Panc1 (cell line): ENCODE measurements at regions not wholly inside any gene's neighbourhood (a gene's known extent, or its start where the extent isn't known, plus 50 kb on each side); places are given as distances from the start of the nearest gene placed in this dataset.

ENCODE experiments used
- ATAC-seq: fragments of 200-7000 bp; cut with Tn5 transposase; 2 replicates; pipeline ENCODE4 v1.9.1; 2020; ENCODE audit warnings: mild to moderate bottlenecking, moderate library complexity
- BruUV-seq: library from RNA; stranded (reverse); fragments of 400-500 nt; replicated peaks from 2 replicates; lab custom pipeline; 2021; lab: Mats Ljungman, UMichigan
- CTCF ChIA-PET: fragments of 300-600 bp; sonication (Branson Sonifier 250); formaldehyde crosslinking; loops from one replicate; lab custom pipeline; 2022; ENCODE audit warnings: antibody characterized with exemption; lab: Charles Lee
- POLR2A ChIA-PET: fragments of 300-600 bp; sonication (Branson Sonifier 250); formaldehyde crosslinking; loops from one replicate; lab custom pipeline; 2022; ENCODE audit warnings: antibody characterized with exemption; lab: Charles Lee
- DNase-seq: peaks from one replicate; pipeline ENCODE4 v3.0.0-alpha.2; 2010; ENCODE audit warnings: low read depth, low spot score
- H3K27ac ChIP-seq: 2 replicates; pipeline ENCODE4 v1.5.1; 2011; ENCODE audit warnings: mild to moderate bottlenecking, low read length, inconsistent platforms
- H3K27me3 ChIP-seq: fragments of 200-500 bp; sonication (Bioruptor generic); 2 replicates; pipeline ENCODE4 v1.6.0; 2014; ENCODE audit warnings: low read length, inconsistent platforms; ENCODE audit not compliant: control insufficient read depth, insufficient read depth
- H3K36me3 ChIP-seq: fragments of 200-500 bp; sonication (Bioruptor generic); 2 replicates; pipeline ENCODE4 v1.5.1; 2014; ENCODE audit warnings: inconsistent platforms, mild to moderate bottlenecking, low read length, moderate library complexity; ENCODE audit not compliant: control insufficient read depth, insufficient read depth
- H3K4me1 ChIP-seq: 2 replicates; pipeline ENCODE4 v1.5.1; 2011; ENCODE audit warnings: inconsistent platforms, mild to moderate bottlenecking, low read length, moderate library complexity; ENCODE audit not compliant: control insufficient read depth, insufficient read depth
- H3K4me3 ChIP-seq, 2 experiments: 2 replicates each; pipeline ENCODE4 v1.5.1; 2011 to 2012; ENCODE audit warnings: low read depth in 2 of 2, low read length in 2 of 2, mild to moderate bottlenecking in 2 of 2, inconsistent platforms in 1 of 2, moderate library complexity in 1 of 2
- H3K9me3 ChIP-seq: fragments of 200-500 bp; sonication (Bioruptor generic); 2 replicates; pipeline ENCODE4 v1.5.1; 2014; ENCODE audit warnings: low read depth, mild to moderate bottlenecking, inconsistent platforms, low read length, moderate library complexity; ENCODE audit not compliant: control insufficient read depth, insufficient read depth
- CTCF ChIP-seq: fragments of 450-650 bp; IDR thresholded peaks from 2 replicates; pipeline ENCODE4 v1.5.1; 2017; ENCODE audit warnings: mild to moderate bottlenecking
- POLR2AphosphoS5 ChIP-seq: IDR thresholded peaks from 2 replicates; pipeline ENCODE4 v1.6.1; 2012; ENCODE audit warnings: mild to moderate bottlenecking, low read depth, low read length, moderate library complexity
- REST ChIP-seq, 2 experiments: IDR thresholded peaks; 2 replicates each; pipeline ENCODE4 v1.6.1; 2011 to 2012; ENCODE audit warnings: low read depth in 2 of 2, control low read depth in 1 of 2, low read length in 1 of 2, mild to moderate bottlenecking in 1 of 2, moderate library complexity in 1 of 2; ENCODE audit not compliant: insufficient read depth in 1 of 2
- SIN3A ChIP-seq: IDR thresholded peaks from 2 replicates; pipeline ENCODE4 v1.6.1; 2012; ENCODE audit warnings: low read depth, mild to moderate bottlenecking, low read length, moderate library complexity, borderline replicate concordance; ENCODE audit not compliant: insufficient read depth
- TCF7L2 ChIP-seq: IDR thresholded peaks from 2 replicates; pipeline ENCODE4 v1.6.1; 2011; ENCODE audit warnings: mild to moderate bottlenecking, low read depth, low read length, inconsistent platforms
- in situ Hi-C: cut with HindIII; loops from 2 replicates; pipeline ENCODE4 v1.10.0; 2016; ENCODE audit warnings: low sequenced_read_pairs, low pct_unique_long_range_greater_than_20kb
- intact Hi-C: fragments of 100-400 bp; cut with micrococcal nuclease; formaldehyde crosslinking; loops from one replicate; pipeline ENCODE4 v1.10.0; 2022; ENCODE audit not compliant: unreplicated experiment

GRCh38 chr9:20048437-20048836 is 259.6 kb upstream of the SLC24A2 start:
- no TSS peak for BruUV-seq
- in situ Hi-C loops, result no loop called here
- H3K27me3 ChIP-seq, result no peaks in the 10 kb centered on the region
- intact Hi-C loops, result no loop called here
- POLR2A ChIA-PET, result no interaction called here
- H3K4me3 ChIP-seq, result no peak overlapping the region
- no peaks in the 10 kb centered on the region for H3K4me1 ChIP-seq
- H3K9me3 ChIP-seq, result no peaks in the 10 kb centered on the region
- TF ChIP-seq TCF7L2 (no peak), CTCF (no peak), REST (IDR thresholded peaks at IDR 0.05; ENCODE audit: insufficient read depth in 1 of 2, low read depth in 2 of 2, low read length in 1 of 2) (no peak), SIN3A (no peak), POLR2AphosphoS5 (no peak)
- no peaks in the 10 kb centered on the region for H3K36me3 ChIP-seq
- no peak overlapping the region for H3K27ac ChIP-seq
- CTCF ChIA-PET, result no interaction called here
- DNase-seq, result no peak
- no peak for ATAC-seq

GRCh38 chr9:20044686-20045085 is 255.8 kb upstream of the SLC24A2 start:
- POLR2A ChIA-PET, result no interaction called here
- ATAC-seq, result no peak

More at GRCh38 chr9:20044686-20045085, 255.8 kb upstream of the SLC24A2 start:
- intact Hi-C loops, result no loop called here
- Histone ChIP-seq H3K9me3 (no peaks in the 10 kb centered on the region), H3K27ac (no peak overlapping the region), H3K36me3 (no peaks in the 10 kb centered on the region), H3K4me3 (no peak overlapping the region), H3K27me3 (no peaks in the 10 kb centered on the region), H3K4me1 (no peaks in the 10 kb centered on the region)
- CTCF ChIA-PET, result no interaction called here
- DNase-seq, result no peak
- BruUV-seq, result no TSS peak
- in situ Hi-C loops, result no loop called here
- TF ChIP-seq REST (IDR thresholded peaks at IDR 0.05; ENCODE audit: insufficient read depth in 1 of 2, low read depth in 2 of 2, low read length in 1 of 2) (no peak), POLR2AphosphoS5 (no peak)
